Erythroblast (primary cell): ENCODE measurements at regions not wholly inside any gene's neighbourhood (a gene's known extent, or its start where the extent isn't known, plus 50 kb on each side); places are given as distances from the start of the nearest gene placed in this dataset.

Source experiments
- DNase-seq, 2 experiments: peaks; one replicate each; lab custom pipeline; 2025; lab: John Stamatoyannopoulos, UW
- GATA1 ChIP-seq: IDR thresholded peaks from 2 replicates; pipeline ENCODE4 v1.6.1; 2011; ENCODE audit warnings: low read depth, mild to moderate bottlenecking, control low read depth, low read length, moderate library complexity
- POLR2A ChIP-seq: IDR thresholded peaks from 2 replicates; pipeline ENCODE4 v1.6.1; 2011; ENCODE audit warnings: mild to moderate bottlenecking, low read length

- no peak for TF ChIP-seq POLR2A
- TF ChIP-seq GATA1, result no peak
- DNase-seq, result no peak
Measured at GRCh38 chr10:31170636-31171035, 139.0 kb upstream of the ZNF438 start.

GRCh38 chr10:31171402-31172083 lies 139.9 kb upstream of the ZNF438 start:
- DNase-seq, result no peak
- TF ChIP-seq POLR2A (no peak), GATA1 (no peak)

GRCh38 chr10:31172925-31173324 lies 141.3 kb upstream of the ZNF438 start:
- TF ChIP-seq POLR2A (no peak), GATA1 (no peak)
- DNase-seq, result no peak

GRCh38 chr10:31173752-31174151 lies 142.1 kb upstream of the ZNF438 start:
- DNase-seq, result no peak
- TF ChIP-seq POLR2A, result no peak
- TF ChIP-seq GATA1, result no peak

- no peak for DNase-seq
- TF ChIP-seq GATA1 (no peak), POLR2A (no peak)
Measured at GRCh38 chr10:31179091-31179680, 139.8 kb upstream of the ZEB1 start.

- no peak for TF ChIP-seq POLR2A
- TF ChIP-seq GATA1, result no peak
- no peak for DNase-seq
Measured at GRCh38 chr10:31186225-31187000, 132.6 kb upstream of the ZEB1 start.

- TF ChIP-seq GATA1, result no peak
- TF ChIP-seq POLR2A, result no peak
- no peak for DNase-seq
Measured at GRCh38 chr10:31187182-31187581, 131.8 kb upstream of the ZEB1 start.

GRCh38 chr10:31187607-31188210 lies 131.3 kb upstream of the ZEB1 start:
- DNase-seq, result no peak
- TF ChIP-seq GATA1 (no peak), POLR2A (no peak)

GRCh38 chr10:31188792-31189406 lies 130.1 kb upstream of the ZEB1 start:
- TF ChIP-seq GATA1, result no peak
- DNase-seq, result no peak

GRCh38 chr10:31190488-31190887 lies 128.5 kb upstream of the ZEB1 start:
- TF ChIP-seq POLR2A (no peak), GATA1 (no peak)
- DNase-seq, result no peak

- no peak for DNase-seq
- no peak for TF ChIP-seq GATA1
- TF ChIP-seq POLR2A, result no peak
Measured at GRCh38 chr10:31192475-31192874, 126.5 kb upstream of the ZEB1 start.

- DNase-seq, result no peak
- TF ChIP-seq POLR2A (no peak), GATA1 (no peak)
Measured at GRCh38 chr10:31194986-31195385, 124.0 kb upstream of the ZEB1 start.

GRCh38 chr10:31197886-31198285 lies 121.1 kb upstream of the ZEB1 start:
- no peak for DNase-seq
- TF ChIP-seq GATA1 (no peak), POLR2A (no peak)
